Spleen (tissue), 11 donors: ENCODE measurements at regions not wholly inside any gene's neighbourhood (a gene's known extent, or its start where the extent isn't known, plus 50 kb on each side); places are given as distances from the start of the nearest gene placed in this dataset.

Source experiments
- DNase-seq: peaks from one replicate; pipeline ENCODE4 v3.0.0-alpha.2; 2020
- H3K27ac ChIP-seq, 8 donors: fragments of 200-600 bp; sonication (generic) in 7 of 8; 1 replicate in 4 of 8; 2 replicates in 4 of 8; pipeline versions ENCODE4 v1.5.0 to v1.8.0; 2016 to 2021; ENCODE audit warnings: inconsistent platforms in 4 of 8, mild to moderate bottlenecking in 4 of 8, moderate library complexity in 1 of 8
- H3K27me3 ChIP-seq, 7 donors: fragments of 200-600 bp; sonication (generic) in 6 of 7; replicated peaks in 1 of 7; 1 replicate in 4 of 7; 2 replicates in 3 of 7; pipeline versions ENCODE4 v1.5.0 to v1.8.0; 2016 to 2021; ENCODE audit warnings: inconsistent platforms in 3 of 7, mild to moderate bottlenecking in 1 of 7
- H3K36me3 ChIP-seq, 6 donors: fragments of 200-600 bp; sonication (generic) in 5 of 6; 1 replicate in 4 of 6; 2 replicates in 2 of 6; pipeline versions ENCODE4 v1.5.0 to v1.8.0; 2016 to 2021; ENCODE audit warnings: inconsistent platforms in 2 of 6
- H3K4me1 ChIP-seq, 6 donors: fragments of 200-600 bp; sonication (generic) in 5 of 6; 1 replicate in 3 of 6; 2 replicates in 3 of 6; pipeline versions ENCODE4 v1.5.0 to v1.8.0; 2016 to 2021; ENCODE audit warnings: inconsistent platforms in 3 of 6
- H3K4me3 ChIP-seq, 8 donors: fragments of 200-600 bp; sonication (generic) in 7 of 8; 1 replicate in 4 of 8; 2 replicates in 4 of 8; pipeline versions ENCODE4 v1.5.0 to v1.8.0; 2016 to 2021; ENCODE audit warnings: inconsistent platforms in 4 of 8, mild to moderate bottlenecking in 4 of 8, moderate library complexity in 2 of 8
- H3K9me3 ChIP-seq, 8 donors: fragments of 200-600 bp; sonication (generic) in 7 of 8; 1 replicate in 4 of 8; 2 replicates in 4 of 8; pipeline versions ENCODE4 v1.5.0 to v1.8.0; 2016 to 2021; ENCODE audit warnings: inconsistent platforms in 4 of 8
- CTCF ChIP-seq, 11 experiments: fragments of 200-600 bp in 7 of 11; fragments of 450-650 bp in 4 of 11; sonication (generic) in 4 of 11; IDR thresholded peaks in 8 of 11; conservative IDR thresholded peaks in 3 of 11; 1 replicate in 7 of 11; 2 replicates in 4 of 11; pipeline versions ENCODE4 v1.4.0 to v1.8.0; 2016 to 2021; ENCODE audit warnings: antibody characterized with exemption in 11 of 11, inconsistent platforms in 4 of 11, mild to moderate bottlenecking in 1 of 11
- POLR2A ChIP-seq, 3 donors: fragments of 450-650 bp; IDR thresholded peaks; one replicate each; pipeline ENCODE4 v1.5.1; 2017; ENCODE audit warnings: antibody characterized with exemption in 3 of 3, mild to moderate bottlenecking in 1 of 3
- POLR2AphosphoS5 ChIP-seq, 3 donors: sonication (generic); formaldehyde crosslinking; IDR thresholded peaks; one replicate each; pipeline ENCODE4 v1.5.1; 2017; ENCODE audit warnings: antibody characterized with exemption in 3 of 3
- WGBS, 5 donors: extraction: QIAGEN DNeasy Blood & Tissue Kit in 3 of 5; methylation state at CpG; one replicate each; pipeline versions ENCODE4 v1.1.5 to v1.1.7; 2013 to 2018; 5-methylcytosine and 5-hydroxymethylcytosine counted together
- intact Hi-C: fragments of 100-400 bp; cut with DNase I; formaldehyde crosslinking; loops from one replicate; pipeline ENCODE4 v1.15.0; 2023; ENCODE audit warnings: low total_unique reads
- donor health status: healthy with polysubstance abuse.
- donor health status: DM: no; HTN: no; CAD: no; lungs with moderate emphysema.
- donor health status: DM: no; HTN: no; CAD: no.
- donor health status: Bipolar disorder and iron deficiency.
- donor health status: healthy.
- donor health status: DM: no; HTN: no; CAD: no.
- donor health status: DM: yes; HTN: yes; CAD: no.

GRCh38 chr9:90114641-90115425 is 510.0 kb downstream of the GADD45G start:
- Histone ChIP-seq H3K4me1 (no peaks in the 10 kb centered on the region), H3K36me3 (no peaks in the 10 kb centered on the region), H3K4me3 (no peak overlapping the region), H3K27me3 (no peaks in the 10 kb centered on the region), H3K9me3 (peaks cover 0 to 1% (median 0%) of the 10 kb centered on the region in 8 donors), H3K27ac (no peak overlapping the region)
- TF ChIP-seq POLR2A (IDR thresholded peaks at IDR 0.05) (no peak), CTCF (IDR thresholded peaks at IDR 0.05 in 8 of 11, conservative IDR thresholded peaks at IDR 0.05 in 3 of 11) (no peak), POLR2AphosphoS5 (IDR thresholded peaks at IDR 0.05) (no peak)
- 79 to 97% (median 95%) methylated on average over 4 of the region's 4 CpGs for WGBS, 5 donors
- intact Hi-C loops = no loop called here
- DNase-seq = no peak

- WGBS, 5 donors = 81 to 94% (median 86%) methylated on average over 7 of the region's 7 CpGs
- intact Hi-C loops = no loop called here
- peaks cover 0 to 11% (median 10%) of the 10 kb centered on the region in 8 donors for H3K9me3 ChIP-seq
- TF ChIP-seq POLR2A (IDR thresholded peaks at IDR 0.05) (no peak), CTCF (IDR thresholded peaks at IDR 0.05 in 8 of 11, conservative IDR thresholded peaks at IDR 0.05 in 3 of 11) (no peak), POLR2AphosphoS5 (IDR thresholded peaks at IDR 0.05) (no peak)
- H3K27ac ChIP-seq = no peak overlapping the region
- no peak for DNase-seq
- H3K4me1 ChIP-seq = no peaks in the 10 kb centered on the region
- peaks cover 0 to 8% (median 0%) of the 10 kb centered on the region in 7 donors for H3K27me3 ChIP-seq
- no peak overlapping the region for H3K4me3 ChIP-seq
- H3K36me3 ChIP-seq = no peaks in the 10 kb centered on the region
These were observed 517.0 kb downstream of the GADD45G start for GRCh38 chr9:90121762-90122161.

- H3K4me1 ChIP-seq = no peaks in the 10 kb centered on the region
- no peaks in the 10 kb centered on the region for H3K36me3 ChIP-seq
- WGBS, 5 donors = 76 to 94% (median 83%) methylated on average over 1 of the region's 1 CpG
- intact Hi-C loops = no loop called here
- no peak for DNase-seq
- TF ChIP-seq POLR2AphosphoS5 (IDR thresholded peaks at IDR 0.05) (no peak), POLR2A (IDR thresholded peaks at IDR 0.05) (no peak), CTCF (IDR thresholded peaks at IDR 0.05 in 8 of 11, conservative IDR thresholded peaks at IDR 0.05 in 3 of 11) (no peak)
- peaks cover 0 to 11% (median 10%) of the 10 kb centered on the region in 8 donors for H3K9me3 ChIP-seq
- H3K4me3 ChIP-seq = no peak overlapping the region
- no peak overlapping the region for H3K27ac ChIP-seq
- peaks cover 0 to 9% (median 0%) of the 10 kb centered on the region in 7 donors for H3K27me3 ChIP-seq
These were observed 517.7 kb downstream of the DIRAS2 start for GRCh38 chr9:90124961-90125360.

- Histone ChIP-seq H3K27ac (no peak overlapping the region), H3K4me1 (no peaks in the 10 kb centered on the region), H3K27me3 (peaks cover 0 to 26% (median 0%) of the 10 kb centered on the region in 7 donors), H3K9me3 (peaks cover 0 to 10% (median 9%) of the 10 kb centered on the region in 8 donors), H3K4me3 (no peak overlapping the region), H3K36me3 (no peaks in the 10 kb centered on the region)
- intact Hi-C loops = no loop called here
- 79 to 92% (median 84%) methylated on average over 5 of the region's 5 CpGs for WGBS, 5 donors
- TF ChIP-seq CTCF (IDR thresholded peaks at IDR 0.05 in 8 of 11, conservative IDR thresholded peaks at IDR 0.05 in 3 of 11) (no peak), POLR2A (IDR thresholded peaks at IDR 0.05) (no peak), POLR2AphosphoS5 (IDR thresholded peaks at IDR 0.05) (no peak)
- DNase-seq = no peak
These were observed 514.7 kb downstream of the DIRAS2 start for GRCh38 chr9:90127923-90128322.
